Nephron (organoid): ENCODE measurements at regions not wholly inside any gene's neighbourhood (a gene's known extent, or its start where the extent isn't known, plus 50 kb on each side); places are given as distances from the start of the nearest gene placed in this dataset.

ENCODE experiments used
- H3K27ac Mint-ChIP-seq, 3 experiments: 2 replicates each; pipeline ENCODE4 v1.8.0; 2020; ENCODE audit warnings: mixed read lengths in 3 of 3, mild to moderate bottlenecking in 2 of 3, moderate library complexity in 1 of 3
- H3K27me3 Mint-ChIP-seq: 2 replicates; pipeline ENCODE4 v1.8.0; 2021; ENCODE audit warnings: low read depth, mild to moderate bottlenecking, moderate library complexity, mixed read lengths
- H3K36me3 Mint-ChIP-seq: 2 replicates; pipeline ENCODE4 v1.8.0; 2020; ENCODE audit warnings: low read depth, mixed read lengths
- H3K4me1 Mint-ChIP-seq: 2 replicates; pipeline ENCODE4 v1.8.0; 2020; ENCODE audit warnings: mixed read lengths
- H3K4me3 Mint-ChIP-seq, 3 experiments: 2 replicates each; pipeline ENCODE4 v1.8.0; 2020; ENCODE audit warnings: mild to moderate bottlenecking in 3 of 3, mixed read lengths in 3 of 3, moderate library complexity in 2 of 3
- H3K9me3 Mint-ChIP-seq: 2 replicates; pipeline ENCODE4 v1.8.0; 2020; ENCODE audit warnings: mixed read lengths
- TF ChIP-seq, protein P1 (sequence below), 3 experiments: fragments of 200-600 bp; sonication (generic); IDR thresholded peaks; one replicate each; pipeline ENCODE4 v1.5.0; 2021; ENCODE audit warnings: antibody characterized with exemption in 3 of 3; ENCODE audit not compliant: unreplicated experiment in 3 of 3

DNA sequence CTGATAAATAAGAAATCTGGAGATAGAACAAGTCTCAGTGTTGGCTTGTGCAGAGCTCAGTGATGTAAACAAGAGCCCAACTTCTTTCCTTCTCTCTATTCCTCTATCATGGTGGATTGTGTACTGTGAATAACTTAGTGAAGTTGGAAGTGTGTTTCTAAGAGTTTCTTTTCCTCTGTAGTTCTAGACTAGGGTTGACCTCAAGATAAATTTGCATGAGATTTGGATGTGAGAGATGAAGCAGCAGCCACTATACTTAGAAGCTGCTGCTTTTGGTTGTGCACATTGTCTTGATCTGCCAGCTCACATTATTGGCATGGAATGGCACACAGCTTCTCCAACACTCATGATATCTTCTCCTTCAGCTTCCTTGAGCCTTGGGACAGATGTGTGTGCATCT is 198.9 kb upstream of the ZP4 start:
- H3K4me3 Mint-ChIP-seq, result no peak overlapping the region
- H3K4me1 Mint-ChIP-seq, result no peaks in the 10 kb centered on the region
- no peaks in the 10 kb centered on the region for H3K27me3 Mint-ChIP-seq
- TF ChIP-seq, protein P1, sequence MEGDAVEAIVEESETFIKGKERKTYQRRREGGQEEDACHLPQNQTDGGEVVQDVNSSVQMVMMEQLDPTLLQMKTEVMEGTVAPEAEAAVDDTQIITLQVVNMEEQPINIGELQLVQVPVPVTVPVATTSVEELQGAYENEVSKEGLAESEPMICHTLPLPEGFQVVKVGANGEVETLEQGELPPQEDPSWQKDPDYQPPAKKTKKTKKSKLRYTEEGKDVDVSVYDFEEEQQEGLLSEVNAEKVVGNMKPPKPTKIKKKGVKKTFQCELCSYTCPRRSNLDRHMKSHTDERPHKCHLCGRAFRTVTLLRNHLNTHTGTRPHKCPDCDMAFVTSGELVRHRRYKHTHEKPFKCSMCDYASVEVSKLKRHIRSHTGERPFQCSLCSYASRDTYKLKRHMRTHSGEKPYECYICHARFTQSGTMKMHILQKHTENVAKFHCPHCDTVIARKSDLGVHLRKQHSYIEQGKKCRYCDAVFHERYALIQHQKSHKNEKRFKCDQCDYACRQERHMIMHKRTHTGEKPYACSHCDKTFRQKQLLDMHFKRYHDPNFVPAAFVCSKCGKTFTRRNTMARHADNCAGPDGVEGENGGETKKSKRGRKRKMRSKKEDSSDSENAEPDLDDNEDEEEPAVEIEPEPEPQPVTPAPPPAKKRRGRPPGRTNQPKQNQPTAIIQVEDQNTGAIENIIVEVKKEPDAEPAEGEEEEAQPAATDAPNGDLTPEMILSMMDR (IDR thresholded peaks at IDR 0.05; ENCODE audit: unreplicated experiment in 3 of 3), result no peak
- H3K9me3 Mint-ChIP-seq, result no peaks in the 10 kb centered on the region
- no peaks in the 10 kb centered on the region for H3K36me3 Mint-ChIP-seq
- H3K27ac Mint-ChIP-seq, result no peak overlapping the region

DNA sequence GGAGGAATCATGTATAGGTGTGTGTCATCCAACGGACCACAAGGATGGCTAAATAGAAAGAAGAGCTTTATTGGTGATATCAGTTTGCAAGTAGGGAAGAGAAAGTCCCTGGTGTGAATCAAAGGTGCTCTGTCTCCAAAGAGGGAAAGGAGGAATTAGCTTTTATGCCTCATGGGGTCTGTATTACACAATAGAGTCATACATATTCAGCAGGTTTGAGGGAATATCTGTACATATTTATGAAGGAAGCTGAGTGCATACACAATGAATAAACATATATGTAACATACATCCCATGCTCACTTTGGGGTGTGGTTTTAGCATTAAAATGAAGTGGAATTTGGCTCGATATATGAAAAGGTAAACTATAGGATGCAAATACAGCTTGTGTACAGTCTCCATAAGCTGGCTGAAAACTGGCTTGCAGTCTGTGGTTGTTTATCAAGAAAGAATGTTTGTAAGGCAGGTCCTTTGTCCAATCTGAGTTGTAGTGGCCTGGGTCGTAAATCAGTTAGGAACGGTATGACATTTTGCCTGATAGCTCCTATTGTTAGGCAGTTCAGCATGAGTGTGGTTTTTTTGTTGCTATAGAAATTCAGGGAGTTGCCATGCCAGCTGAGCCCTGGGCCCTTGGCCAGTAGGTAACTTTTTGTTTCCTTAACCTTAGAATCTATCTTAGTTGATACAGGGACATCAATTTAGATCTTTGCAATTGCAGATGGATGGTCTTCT is 198.0 kb upstream of the ZP4 start:
- TF ChIP-seq, protein P1 (IDR thresholded peaks at IDR 0.05; ENCODE audit: unreplicated experiment in 3 of 3), result no peak

DNA sequence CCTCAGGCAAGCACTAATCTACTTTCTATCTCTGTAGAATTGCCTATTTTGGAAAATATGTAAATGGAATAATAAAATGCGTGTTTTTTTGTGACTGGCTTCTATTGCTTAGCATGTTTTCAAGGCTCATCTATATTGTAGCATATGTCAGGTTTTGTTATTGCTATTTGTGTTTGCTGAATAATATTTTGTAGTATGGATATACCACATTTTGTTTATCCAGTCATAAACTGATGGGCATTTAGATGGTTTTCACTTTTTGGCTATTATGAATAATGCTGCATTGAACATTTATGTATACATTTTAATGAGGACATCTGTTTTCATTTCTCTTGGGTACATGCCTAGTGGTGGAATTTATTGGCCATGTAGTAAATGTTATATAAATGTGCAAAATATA is 183.3 kb upstream of the ZP4 start:
- no peak overlapping the region for H3K4me3 Mint-ChIP-seq

More for the DNA sequence above, 198.0 kb upstream of the ZP4 start:
- Mint-ChIP-seq H3K9me3 (no peaks in the 10 kb centered on the region), H3K4me3 (no peak overlapping the region), H3K36me3 (no peaks in the 10 kb centered on the region), H3K4me1 (no peaks in the 10 kb centered on the region), H3K27ac (no peak overlapping the region), H3K27me3 (no peaks in the 10 kb centered on the region)

DNA sequence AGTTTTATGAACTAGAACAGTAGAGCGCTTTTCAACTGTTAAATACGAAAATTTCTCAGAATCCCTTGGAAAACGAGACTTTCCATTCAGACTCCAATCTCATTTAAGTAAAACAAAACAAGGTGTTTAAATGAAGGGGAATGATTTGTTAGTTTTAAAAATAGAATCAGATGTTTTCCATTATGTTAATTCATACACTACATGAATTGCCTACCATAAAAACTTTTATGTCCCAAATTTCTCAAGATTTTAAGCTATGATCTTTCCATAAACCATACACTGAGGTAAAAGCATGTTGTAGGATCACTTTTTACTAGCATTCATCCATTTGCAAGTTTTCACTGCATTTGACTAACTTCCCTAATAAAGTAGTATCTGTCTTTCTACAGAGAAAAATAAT is 180.3 kb upstream of the ZP4 start:
- no peak overlapping the region for H3K27ac Mint-ChIP-seq
- H3K9me3 Mint-ChIP-seq, result no peaks in the 10 kb centered on the region
- TF ChIP-seq, protein P1 (IDR thresholded peaks at IDR 0.05; ENCODE audit: unreplicated experiment in 3 of 3), result no peak
- no peak overlapping the region for H3K4me3 Mint-ChIP-seq
- no peaks in the 10 kb centered on the region for H3K27me3 Mint-ChIP-seq
- H3K36me3 Mint-ChIP-seq, result no peaks in the 10 kb centered on the region
- no peaks in the 10 kb centered on the region for H3K4me1 Mint-ChIP-seq

More for the DNA sequence above, 183.3 kb upstream of the ZP4 start:
- H3K27me3 Mint-ChIP-seq, result no peaks in the 10 kb centered on the region
- TF ChIP-seq, protein P1 (IDR thresholded peaks at IDR 0.05; ENCODE audit: unreplicated experiment in 3 of 3), result no peak
- H3K27ac Mint-ChIP-seq, result no peak overlapping the region
- no peaks in the 10 kb centered on the region for H3K4me1 Mint-ChIP-seq
- no peaks in the 10 kb centered on the region for H3K36me3 Mint-ChIP-seq
- no peaks in the 10 kb centered on the region for H3K9me3 Mint-ChIP-seq

DNA sequence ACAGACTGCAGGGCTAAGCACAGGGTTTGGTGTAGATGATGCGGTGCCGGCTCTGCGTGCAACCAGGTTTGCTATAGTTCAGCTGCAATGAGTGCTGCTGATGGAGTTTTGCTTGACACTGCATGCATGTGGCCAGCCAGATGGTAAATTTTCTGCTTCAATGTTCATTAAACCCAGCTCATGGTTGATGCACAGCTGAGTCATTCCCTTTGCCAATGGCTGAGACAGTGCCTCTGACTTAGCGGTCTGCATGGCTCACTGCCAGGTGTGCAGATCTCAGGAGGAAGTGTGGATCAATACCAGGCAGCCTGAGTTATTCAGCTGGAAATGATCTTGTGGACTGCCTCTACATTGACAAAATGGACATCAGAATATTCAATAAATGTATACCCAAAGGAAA is 172.7 kb upstream of the ZP4 start:
- Mint-ChIP-seq H3K9me3 (peaks cover 9% of the 10 kb centered on the region), H3K4me3 (no peak overlapping the region), H3K36me3 (no peaks in the 10 kb centered on the region), H3K27ac (no peak overlapping the region), H3K4me1 (peaks cover 6% of the 10 kb centered on the region), H3K27me3 (peaks cover 4% of the 10 kb centered on the region)
- TF ChIP-seq, protein P1 (IDR thresholded peaks at IDR 0.05; ENCODE audit: unreplicated experiment in 3 of 3), result no peak

DNA sequence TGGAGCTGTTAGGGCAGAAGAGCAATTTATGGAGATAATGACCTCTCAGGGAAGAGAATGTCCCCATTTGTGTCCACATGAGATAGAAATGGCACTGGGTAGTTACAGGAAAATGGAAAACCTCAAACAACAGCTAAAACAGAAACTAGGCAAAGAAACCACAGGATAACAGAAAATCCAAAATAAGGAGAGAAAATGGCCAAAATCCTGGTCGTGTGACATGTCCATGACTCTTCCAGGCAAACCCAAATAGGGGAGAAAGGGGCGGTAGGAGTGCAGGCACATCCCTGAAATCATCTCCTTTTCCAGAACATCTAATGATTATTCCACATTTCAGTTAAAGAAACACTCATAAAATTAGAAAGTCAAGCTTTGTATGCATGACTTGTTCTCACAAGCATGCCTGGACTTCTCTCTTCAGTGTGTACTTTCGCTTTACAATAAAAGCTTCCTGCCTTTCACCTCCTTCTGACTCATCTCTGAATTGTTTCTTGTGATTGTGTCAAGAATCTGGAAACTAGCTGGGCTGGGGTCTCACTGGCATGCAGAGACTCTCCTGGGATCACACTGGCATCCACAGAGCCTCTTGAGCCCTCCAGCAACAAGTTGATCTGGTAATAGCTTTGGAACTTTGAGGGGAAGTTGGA is 171.4 kb upstream of the ZP4 start:
- Mint-ChIP-seq H3K36me3 (no peaks in the 10 kb centered on the region), H3K9me3 (peaks cover 19% of the 10 kb centered on the region), H3K4me3 (no peak overlapping the region), H3K27me3 (peaks cover 4% of the 10 kb centered on the region), H3K27ac (no peak overlapping the region), H3K4me1 (peaks cover 6% of the 10 kb centered on the region)
- TF ChIP-seq, protein P1 (IDR thresholded peaks at IDR 0.05; ENCODE audit: unreplicated experiment in 3 of 3), result no peak
